Suprapubic skin (tissue), 4 donors: ENCODE measurements at regions not wholly inside any gene's neighbourhood (a gene's known extent, or its start where the extent isn't known, plus 50 kb on each side); places are given as distances from the start of the nearest gene placed in this dataset.

Experiments used
- DNase-seq, 2 donors: peaks; one replicate each; pipeline ENCODE4 v3.0.0-alpha.2; 2019; ENCODE audit warnings: low spot score in 2 of 2
- H3K27ac ChIP-seq: fragments of 200-600 bp; sonication (generic); one replicate; pipeline ENCODE4 v1.5.1; 2019
- H3K27me3 ChIP-seq: fragments of 200-600 bp; sonication (generic); one replicate; pipeline ENCODE4 v1.5.1; 2019
- H3K36me3 ChIP-seq: fragments of 200-600 bp; sonication (generic); one replicate; pipeline ENCODE4 v1.5.1; 2019
- H3K4me1 ChIP-seq: fragments of 200-600 bp; sonication (generic); one replicate; pipeline ENCODE4 v1.5.1; 2019
- H3K4me3 ChIP-seq: fragments of 200-600 bp; sonication (generic); one replicate; pipeline ENCODE4 v1.5.1; 2019; ENCODE audit warnings: mild to moderate bottlenecking
- H3K9me3 ChIP-seq: fragments of 200-600 bp; sonication (generic); one replicate; pipeline ENCODE4 v1.5.1; 2019
- CTCF ChIP-seq, 2 donors: fragments of 200-600 bp in 1 of 2; fragments of 450-650 bp in 1 of 2; sonication (generic) in 1 of 2; IDR thresholded peaks; one replicate each; pipeline ENCODE4 v1.5.1; 2016 to 2019; ENCODE audit warnings: antibody characterized with exemption in 2 of 2, mild to moderate bottlenecking in 1 of 2, moderate library complexity in 1 of 2
- EP300 ChIP-seq: sonication (generic); formaldehyde crosslinking; IDR thresholded peaks from one replicate; pipeline ENCODE4 v1.6.1; 2017; ENCODE audit warnings: antibody characterized with exemption
- POLR2A ChIP-seq, 2 donors: fragments of 450-650 bp; IDR thresholded peaks; one replicate each; pipeline ENCODE4 v1.6.1; 2017; ENCODE audit warnings: antibody characterized with exemption in 2 of 2, mild to moderate bottlenecking in 2 of 2, moderate library complexity in 2 of 2
- POLR2AphosphoS5 ChIP-seq, 3 donors: sonication (generic); formaldehyde crosslinking; IDR thresholded peaks; one replicate each; pipeline ENCODE4 v1.6.1; 2017; ENCODE audit warnings: antibody characterized with exemption in 3 of 3
- WGBS: methylation state at CpG from one replicate; pipeline ENCODE4 v1.1.5; 2018; 5-methylcytosine and 5-hydroxymethylcytosine counted together

GRCh38 chr13:58300974-58301681 lies 669.6 kb downstream of the PCDH17 start:
- Histone ChIP-seq H3K9me3 (no peaks in the 10 kb centered on the region), H3K36me3 (no peaks in the 10 kb centered on the region), H3K4me1 (no peaks in the 10 kb centered on the region), H3K27me3 (no peaks in the 10 kb centered on the region), H3K27ac (no peak overlapping the region), H3K4me3 (no peak overlapping the region)
- 88% methylated on average over 1 of the region's 1 CpG for WGBS
- no peak for TF ChIP-seq POLR2A (IDR thresholded peaks at IDR 0.05)
- TF ChIP-seq EP300, result no peak
- no peak for TF ChIP-seq CTCF (IDR thresholded peaks at IDR 0.05)
- TF ChIP-seq POLR2AphosphoS5 (IDR thresholded peaks at IDR 0.05), result no peak
- no peak for DNase-seq

GRCh38 chr13:58302349-58302748 lies 670.8 kb downstream of the PCDH17 start:
- TF ChIP-seq POLR2A (IDR thresholded peaks at IDR 0.05) (no peak), CTCF (IDR thresholded peaks at IDR 0.05) (no peak), EP300 (no peak), POLR2AphosphoS5 (IDR thresholded peaks at IDR 0.05) (no peak)
- Histone ChIP-seq H3K27me3 (no peaks in the 10 kb centered on the region), H3K4me1 (no peaks in the 10 kb centered on the region), H3K27ac (no peak overlapping the region), H3K9me3 (no peaks in the 10 kb centered on the region), H3K4me3 (no peak overlapping the region), H3K36me3 (no peaks in the 10 kb centered on the region)
- DNase-seq, result no peak
- 64% methylated on average over 2 of the region's 2 CpGs for WGBS

GRCh38 chr13:58306062-58306461 lies 674.5 kb downstream of the PCDH17 start:
- no peak for DNase-seq
- Histone ChIP-seq H3K36me3 (no peaks in the 10 kb centered on the region), H3K27me3 (no peaks in the 10 kb centered on the region), H3K4me3 (no peak overlapping the region), H3K4me1 (no peaks in the 10 kb centered on the region), H3K27ac (no peak overlapping the region), H3K9me3 (no peaks in the 10 kb centered on the region)
- TF ChIP-seq POLR2AphosphoS5 (IDR thresholded peaks at IDR 0.05) (no peak), CTCF (IDR thresholded peaks at IDR 0.05) (no peak), EP300 (no peak)
- 96% methylated on average over 1 of the region's 1 CpG for WGBS

DNA sequence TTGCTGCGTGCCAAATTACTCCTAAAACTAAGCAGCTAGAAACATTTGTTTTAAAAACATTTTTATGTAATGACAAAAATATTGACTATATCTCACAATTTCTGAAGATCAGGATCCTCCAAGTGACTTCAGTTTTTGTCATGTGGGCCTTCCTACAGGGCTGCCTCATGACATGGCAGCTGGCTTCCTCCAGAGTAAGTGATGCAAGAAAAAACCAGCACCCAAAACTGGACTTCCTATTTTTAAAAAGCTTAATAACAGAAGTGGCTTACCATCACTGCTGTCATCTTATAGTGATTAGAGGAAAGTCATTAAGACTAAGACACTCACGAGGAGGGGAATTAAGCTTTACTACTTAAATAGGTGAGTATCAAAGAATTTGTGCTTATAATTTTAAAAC lies 681.7 kb downstream of the PCDH17 start:
- no peaks in the 10 kb centered on the region for H3K4me1 ChIP-seq
- H3K27me3 ChIP-seq, result no peaks in the 10 kb centered on the region
- no peak overlapping the region for H3K4me3 ChIP-seq
- no peaks in the 10 kb centered on the region for H3K36me3 ChIP-seq
- WGBS, result 78% methylated on average over 2 of the region's 2 CpGs
- DNase-seq, result no peak
- no peaks in the 10 kb centered on the region for H3K9me3 ChIP-seq
- no peak overlapping the region for H3K27ac ChIP-seq
- TF ChIP-seq EP300, result no peak
- no peak for TF ChIP-seq POLR2AphosphoS5 (IDR thresholded peaks at IDR 0.05)
- TF ChIP-seq POLR2A (IDR thresholded peaks at IDR 0.05), result no peak
- no peak for TF ChIP-seq CTCF (IDR thresholded peaks at IDR 0.05)

DNA sequence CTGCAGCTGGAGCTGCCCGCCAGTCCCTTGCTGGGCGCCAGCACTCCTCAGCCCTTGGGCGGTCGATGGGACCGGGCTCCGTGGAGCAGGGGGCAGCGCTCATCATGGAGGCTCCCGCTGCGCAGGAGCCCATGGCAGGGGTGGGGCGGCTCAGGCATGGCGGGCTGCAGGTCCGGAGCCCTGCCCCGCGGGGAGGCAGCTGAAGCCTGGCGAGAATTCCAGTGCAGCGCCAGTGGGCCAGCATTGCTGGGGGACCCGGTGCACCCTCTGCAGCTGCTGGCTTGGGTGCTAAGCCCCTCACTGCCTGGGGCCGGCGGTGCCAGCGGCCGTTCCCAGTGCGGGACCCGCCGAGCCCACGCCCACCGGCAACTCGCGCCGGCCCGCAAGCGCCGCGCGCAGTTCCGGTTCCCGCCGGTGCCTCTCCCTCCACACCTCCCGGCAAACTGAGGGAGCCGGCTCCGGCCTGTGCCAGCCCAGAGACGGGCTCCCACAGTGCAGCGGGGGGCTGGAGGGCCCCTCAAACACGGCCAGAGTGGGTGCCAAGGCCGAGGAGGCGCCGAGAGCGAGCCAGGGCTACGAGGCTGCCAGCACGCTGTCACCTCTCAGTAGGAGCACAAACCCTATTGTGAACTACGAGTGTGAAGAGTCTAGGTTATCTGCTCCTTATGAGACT lies 687.1 kb downstream of the PCDH17 start:
- Histone ChIP-seq H3K9me3 (no peaks in the 10 kb centered on the region), H3K4me1 (no peaks in the 10 kb centered on the region), H3K36me3 (no peaks in the 10 kb centered on the region), H3K4me3 (no peak overlapping the region), H3K27me3 (no peaks in the 10 kb centered on the region), H3K27ac (no peak overlapping the region)
- TF ChIP-seq POLR2A (IDR thresholded peaks at IDR 0.05) (no peak), CTCF (IDR thresholded peaks at IDR 0.05) (no peak), EP300 (no peak), POLR2AphosphoS5 (IDR thresholded peaks at IDR 0.05) (no peak)
- DNase-seq, result no peak
- 97% methylated on average over 45 of the region's 50 CpGs for WGBS
